ENCODE measurements at regions not wholly inside any gene's neighbourhood (a gene's known extent, or its start where the extent isn't known, plus 50 kb on each side); places are given as distances from the start of the nearest gene placed in this dataset.
"Not testable (repeated sequence)": the region's sequence is repeated elsewhere in the genome, so short reads cannot be mapped to it uniquely, and the experiment has no call there.

DNA sequence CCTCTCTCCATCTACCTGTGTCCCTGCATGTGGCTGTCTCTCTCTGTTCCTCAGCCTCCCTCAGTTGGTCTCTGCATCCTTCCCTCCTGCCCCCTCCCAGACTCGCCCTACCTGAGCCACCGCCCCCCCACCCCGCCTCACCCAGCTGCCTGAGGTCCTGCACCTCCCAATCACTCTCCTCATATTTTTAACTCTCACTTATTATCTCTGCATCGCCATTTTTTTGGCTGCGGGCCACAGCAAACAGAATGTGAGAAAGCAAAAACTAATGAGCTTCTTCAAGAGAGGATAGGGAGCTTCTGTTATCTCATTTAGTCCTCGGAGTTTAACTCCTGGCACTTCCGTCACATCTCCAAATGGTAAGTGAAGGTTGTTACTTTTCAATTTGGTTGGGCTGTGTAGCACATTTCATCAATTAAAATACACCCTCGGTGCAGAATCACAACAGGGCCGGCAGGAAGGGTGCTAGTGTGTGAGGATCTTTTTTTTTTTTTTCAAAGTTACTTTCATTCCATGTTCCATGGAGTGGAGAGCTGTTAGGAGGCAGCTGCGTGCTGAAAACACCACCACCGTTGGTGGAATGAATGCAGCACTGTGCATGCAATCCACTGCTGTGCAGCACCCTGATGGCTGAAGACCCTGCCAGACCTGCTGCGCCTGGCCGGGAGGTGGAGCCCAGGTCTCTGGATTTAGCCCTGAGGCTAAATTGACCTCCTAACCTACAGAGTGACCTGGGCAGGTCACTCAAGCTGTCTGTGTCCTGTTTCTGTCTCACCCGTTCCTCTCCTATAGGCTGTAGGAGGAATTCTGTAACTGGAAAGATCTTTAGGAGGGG lies 157.2 kb upstream of the NFIA start:
- no peak for DNase-seq (ENCODE audit: low spot score)

DNA sequence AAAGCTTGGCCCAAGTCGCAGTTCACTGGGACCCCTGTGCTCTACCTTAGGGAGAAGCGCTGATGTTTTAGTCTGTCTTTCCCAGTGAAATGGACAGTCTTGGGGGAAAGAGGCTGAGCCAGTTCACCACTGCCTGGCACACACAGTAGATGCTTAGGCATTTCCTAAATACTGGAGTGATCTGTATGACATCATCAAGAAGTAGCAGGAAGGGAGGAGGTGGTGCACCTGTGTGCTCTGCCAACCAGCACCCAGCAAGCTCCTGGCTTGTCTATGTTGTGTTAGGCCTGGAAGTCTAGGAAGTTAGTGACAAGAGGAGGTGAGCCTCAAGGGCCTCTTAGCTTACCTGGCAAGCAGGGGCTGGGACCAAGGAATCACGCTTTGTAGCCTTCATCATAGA lies 158.2 kb upstream of the NFIA start:
- intact Hi-C loops (cut with DNase I), result no loop called here
- no peak for DNase-seq (ENCODE audit: low spot score)

More for the DNA sequence above, 157.2 kb upstream of the NFIA start:
- intact Hi-C loops (cut with DNase I), result no loop called here

DNA sequence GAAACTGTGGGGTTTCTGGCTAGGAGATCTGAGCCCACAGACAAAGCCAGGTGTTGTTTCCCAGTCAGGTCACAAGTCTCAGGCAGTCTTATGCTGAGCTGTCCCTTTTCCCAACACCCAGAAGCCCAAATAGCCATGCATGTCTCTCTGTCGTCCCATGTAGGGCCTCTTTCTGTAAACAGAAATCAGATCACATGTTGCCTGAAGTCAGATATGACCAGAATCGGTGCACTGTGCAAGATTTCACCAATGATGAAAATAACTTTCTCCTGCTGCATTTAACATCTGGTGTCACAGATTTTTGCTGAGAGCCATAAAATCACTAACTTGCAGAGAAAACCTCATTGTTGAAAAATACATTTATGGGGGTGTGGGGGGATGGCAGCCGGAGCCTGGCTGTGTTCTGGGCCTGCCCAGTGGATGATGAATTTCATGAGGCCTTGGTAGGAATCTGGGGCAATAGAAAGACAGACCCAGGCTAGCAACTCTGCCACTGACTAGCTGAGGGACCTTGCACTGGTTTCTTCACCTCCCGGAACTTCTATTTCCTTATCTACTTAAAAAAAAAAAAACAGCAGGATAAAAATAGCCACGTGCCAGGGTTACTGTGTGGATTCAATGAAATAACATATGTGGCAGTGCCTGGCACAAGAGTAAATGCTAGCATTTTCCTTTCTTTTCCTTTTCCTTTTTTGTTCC lies 158.8 kb upstream of the NFIA start:
- intact Hi-C loops (cut with DNase I), result no loop called here
- DNase-seq (ENCODE audit: low spot score), result no peak

DNA sequence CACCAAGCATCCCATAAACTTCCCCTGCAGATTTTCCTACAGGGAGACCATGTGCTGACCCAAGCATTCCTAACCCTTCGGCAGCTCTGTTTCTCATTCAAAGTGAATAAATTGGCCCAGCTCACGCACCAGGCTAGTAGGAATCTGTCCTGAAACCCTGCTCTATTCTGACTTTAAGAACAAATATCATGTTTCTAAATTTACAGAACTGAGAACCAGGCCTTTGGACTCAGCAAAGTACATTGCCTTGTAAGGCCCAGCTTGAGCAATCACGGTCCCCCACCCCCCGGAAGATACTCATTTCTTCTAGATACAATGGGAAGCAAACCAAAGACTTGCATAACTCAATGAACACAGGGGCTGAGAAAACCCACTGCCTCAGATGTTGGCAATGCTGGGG lies 160.1 kb upstream of the NFIA start:
- intact Hi-C loops (cut with DNase I), result no loop called here
- peak; percentile 86 for DNase-seq (ENCODE audit: low spot score)

DNA sequence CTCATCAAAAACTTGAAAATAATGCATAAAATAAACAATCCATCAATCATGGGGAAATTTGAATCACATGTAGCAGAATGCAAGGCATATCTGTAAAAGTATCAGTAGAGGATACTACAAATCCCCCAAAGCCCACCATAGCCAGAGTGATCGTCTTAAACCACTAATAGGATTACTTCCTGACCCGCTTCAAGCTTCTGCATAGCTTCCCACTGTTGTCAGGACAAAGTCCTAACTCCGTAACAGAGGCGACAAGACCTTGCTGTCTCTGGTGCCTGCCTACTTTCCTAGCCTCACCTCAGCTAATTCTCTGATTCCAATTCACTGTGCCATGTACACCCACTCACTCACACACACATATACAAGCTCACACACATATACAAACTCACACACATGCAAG lies 161.2 kb upstream of the NFIA start:
- intact Hi-C loops (cut with DNase I), result no loop called here
- DNase-seq (ENCODE audit: low spot score), result no peak

DNA sequence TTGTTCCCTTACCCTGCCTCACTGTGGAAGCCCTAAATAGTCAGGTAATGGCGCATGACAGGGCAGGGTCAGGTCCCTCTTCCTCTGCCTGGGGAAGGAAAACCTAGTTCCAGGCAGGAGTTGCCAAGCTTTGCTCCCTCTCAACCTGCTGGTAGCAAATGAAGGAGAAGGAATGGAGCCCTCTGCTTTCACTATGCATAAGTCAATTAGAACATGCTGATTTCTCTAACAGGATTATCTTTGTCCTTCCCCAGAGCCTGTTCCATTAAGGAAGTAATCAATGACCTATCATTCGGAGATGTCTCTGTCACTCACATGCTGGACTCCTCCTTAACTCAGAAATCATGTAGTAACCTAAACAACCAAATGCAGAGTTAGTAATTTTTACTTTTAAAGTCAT lies 161.8 kb upstream of the NFIA start:
- intact Hi-C loops (cut with DNase I), result no loop called here
- DNase-seq (ENCODE audit: low spot score), result no peak

DNA sequence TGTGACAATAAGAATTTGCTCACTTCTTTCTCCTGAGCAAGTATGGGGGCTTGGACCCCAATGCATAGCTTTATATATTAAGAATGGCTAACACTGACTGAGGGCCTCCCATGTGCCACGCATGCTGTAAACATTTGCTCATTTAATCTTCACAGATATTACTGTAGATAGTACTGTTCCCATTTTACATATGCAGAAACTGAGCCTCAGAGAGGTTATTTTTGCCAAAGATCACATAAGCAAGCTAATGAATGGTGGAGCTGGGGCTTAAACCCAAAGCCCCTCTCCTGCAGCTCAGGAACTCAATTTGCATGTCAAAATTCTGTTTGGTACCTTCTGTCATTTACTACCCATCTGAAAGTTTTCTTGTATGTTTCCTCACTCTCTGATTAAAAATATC lies 163.5 kb upstream of the NFIA start:
- DNase-seq (ENCODE audit: low spot score), result no peak
- intact Hi-C loops (cut with DNase I), result no loop called here

DNA sequence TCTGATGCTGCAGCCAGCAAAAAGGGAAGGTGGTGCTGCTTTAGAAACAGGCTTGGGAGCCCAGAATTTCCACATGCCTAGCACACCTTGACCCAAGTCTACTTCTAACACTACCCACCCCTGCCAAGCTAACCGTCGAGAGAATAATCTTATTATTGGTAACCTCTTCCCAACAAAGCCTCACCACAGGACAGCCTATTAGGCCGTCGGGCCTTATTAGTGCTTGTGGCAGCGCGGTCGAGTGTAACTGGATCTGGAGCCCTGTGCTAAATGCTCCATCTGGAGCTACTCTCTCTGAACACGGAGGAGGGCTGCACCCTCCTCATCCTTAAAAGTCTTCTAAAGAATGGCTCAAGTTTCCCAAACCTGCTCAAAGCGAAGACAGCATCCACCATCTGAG lies 165.5 kb upstream of the NFIA start:
- intact Hi-C loops (cut with DNase I), result no loop called here
- DNase-seq (ENCODE audit: low spot score), result no peak

DNA sequence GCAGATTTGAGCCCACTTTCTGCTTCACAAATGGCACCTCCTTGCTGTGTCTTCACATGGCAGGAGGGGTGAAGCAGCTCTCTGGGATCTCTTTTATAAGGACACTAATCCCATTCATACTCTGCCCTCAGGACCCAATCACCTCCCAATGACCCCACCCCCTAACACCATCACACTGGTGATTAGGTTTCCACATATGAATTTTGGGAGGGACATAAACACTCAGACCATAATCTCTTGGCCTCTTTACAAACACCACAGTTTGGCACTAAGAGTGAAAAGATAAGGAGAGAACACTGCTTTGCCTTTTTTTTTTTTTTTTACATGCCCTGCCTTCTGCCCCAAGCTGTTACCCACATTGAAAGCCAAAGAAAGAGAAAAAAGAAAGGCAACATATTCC lies 166.2 kb upstream of the NFIA start:
- DNase-seq (ENCODE audit: low spot score), result no peak
- intact Hi-C loops (cut with DNase I), result no loop called here

DNA sequence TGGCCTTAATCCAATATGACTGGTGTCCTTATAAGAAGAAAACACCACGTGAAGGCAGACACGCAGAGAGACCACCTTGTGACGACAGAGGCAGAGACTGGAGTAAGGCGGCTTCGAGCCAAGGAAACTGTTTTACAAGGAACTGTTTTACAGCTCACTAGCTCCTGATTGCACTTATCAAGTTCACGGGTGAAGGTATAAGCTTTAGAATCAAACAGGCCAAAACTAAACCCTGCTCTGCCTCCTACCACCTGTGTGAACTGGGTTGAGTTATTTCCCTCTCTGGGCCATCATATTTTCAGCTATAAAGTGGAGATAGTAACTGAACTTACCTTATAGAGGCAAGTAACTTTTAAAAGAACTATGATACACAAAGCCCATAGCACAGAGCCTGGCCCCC lies 166.9 kb upstream of the NFIA start:
- no peak for DNase-seq (ENCODE audit: low spot score)
- intact Hi-C loops (cut with DNase I), result no loop called here

DNA sequence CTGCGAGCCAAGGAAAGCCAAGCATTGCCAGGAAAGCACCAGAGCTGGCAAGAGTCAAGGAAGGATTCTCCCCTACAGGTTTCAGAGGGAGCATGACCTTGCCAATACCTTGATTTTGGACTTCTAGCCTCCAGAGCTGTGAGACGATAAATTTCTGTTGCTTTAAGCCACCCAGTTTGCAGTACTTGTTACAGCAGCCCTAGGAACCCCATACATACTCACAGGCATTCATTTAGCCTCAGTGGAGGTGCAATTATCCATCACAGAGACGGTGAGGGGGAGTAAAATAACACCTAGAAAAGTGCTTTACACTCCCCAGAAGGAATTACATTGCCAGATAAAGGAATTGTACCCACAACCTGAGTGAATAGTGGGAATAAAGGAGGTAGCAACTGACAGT lies 167.4 kb upstream of the NFIA start:
- no peak for DNase-seq (ENCODE audit: low spot score)
- intact Hi-C loops (cut with DNase I), result no loop called here

DNA sequence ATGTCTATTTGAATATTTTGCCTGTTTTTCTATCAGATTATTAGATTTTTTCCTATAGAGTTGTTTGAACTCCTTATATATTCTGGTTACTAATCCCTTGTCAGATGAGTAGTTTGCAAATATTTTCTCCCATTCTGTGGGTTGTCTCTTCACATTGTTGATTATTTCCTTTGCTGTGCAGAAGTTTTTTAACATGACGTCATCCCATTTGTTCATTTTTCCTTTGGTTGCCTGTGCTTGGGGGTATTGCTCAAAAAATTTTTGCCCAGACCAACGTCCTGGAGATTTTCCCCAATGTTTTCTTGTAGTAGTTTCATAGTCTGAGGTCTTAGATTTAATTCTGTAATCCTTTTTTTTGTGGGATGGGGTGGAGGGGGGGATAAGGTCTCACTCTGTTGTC lies 168.7 kb upstream of the NFIA start:
- DNase-seq (ENCODE audit: low spot score); intact Hi-C loops (cut with DNase I): not testable (repeated sequence)

DNA sequence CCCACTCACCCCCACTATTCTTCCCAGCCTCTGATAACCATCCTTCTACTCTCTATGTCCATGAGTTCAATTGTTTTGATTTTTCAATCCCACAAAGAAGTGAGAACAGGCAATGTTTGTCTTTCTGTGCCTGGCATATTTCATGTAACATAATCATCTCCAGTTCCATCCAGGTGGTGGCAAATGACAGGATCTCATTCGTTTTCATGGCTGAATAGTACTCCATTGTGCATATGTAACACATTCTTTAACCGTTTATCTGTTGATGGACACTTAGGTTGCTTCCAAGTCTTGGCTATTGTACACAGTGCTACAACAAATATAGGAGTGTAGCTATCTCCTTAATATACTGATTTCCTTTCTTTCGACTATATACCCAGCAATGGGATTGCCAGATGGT lies 169.3 kb upstream of the NFIA start:
- intact Hi-C loops (cut with DNase I), result no loop called here
- no peak for DNase-seq (ENCODE audit: low spot score)

DNA sequence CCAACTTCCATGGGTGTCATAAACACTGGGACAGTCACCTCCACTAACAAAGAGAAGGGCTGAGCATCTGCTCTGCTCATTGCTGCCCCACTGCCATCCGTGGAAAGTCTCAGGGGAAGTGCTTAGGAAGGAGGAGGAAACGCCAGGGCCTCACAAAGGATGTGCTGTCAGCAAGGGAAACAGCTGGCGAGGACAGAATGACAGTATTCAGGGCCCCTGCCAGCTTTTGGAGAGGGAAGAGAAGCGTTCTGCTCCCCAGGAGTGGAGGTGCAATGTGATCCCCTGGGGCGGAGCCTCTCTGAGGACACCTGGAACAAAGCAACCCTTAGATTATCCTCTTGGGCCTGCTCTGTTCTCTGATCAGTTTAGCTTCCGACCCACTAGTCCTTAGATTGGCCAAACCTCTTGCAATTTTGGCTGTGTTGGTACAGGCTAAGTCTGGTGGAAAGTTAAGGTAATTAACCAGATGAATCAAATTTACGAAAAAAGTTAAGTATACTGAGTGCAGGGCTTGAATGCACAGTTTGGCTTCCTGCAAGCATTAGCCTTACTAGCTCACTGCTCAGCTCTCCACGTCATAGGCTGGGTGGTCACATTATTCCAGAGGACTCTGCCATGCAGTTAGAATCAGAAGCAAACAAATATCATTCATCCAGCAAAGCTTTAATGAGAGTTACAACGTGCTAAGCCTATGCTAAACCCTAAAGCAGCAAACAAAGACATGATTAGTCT lies 170.2 kb upstream of the NFIA start:
- intact Hi-C loops (cut with DNase I), result no loop called here

DNA sequence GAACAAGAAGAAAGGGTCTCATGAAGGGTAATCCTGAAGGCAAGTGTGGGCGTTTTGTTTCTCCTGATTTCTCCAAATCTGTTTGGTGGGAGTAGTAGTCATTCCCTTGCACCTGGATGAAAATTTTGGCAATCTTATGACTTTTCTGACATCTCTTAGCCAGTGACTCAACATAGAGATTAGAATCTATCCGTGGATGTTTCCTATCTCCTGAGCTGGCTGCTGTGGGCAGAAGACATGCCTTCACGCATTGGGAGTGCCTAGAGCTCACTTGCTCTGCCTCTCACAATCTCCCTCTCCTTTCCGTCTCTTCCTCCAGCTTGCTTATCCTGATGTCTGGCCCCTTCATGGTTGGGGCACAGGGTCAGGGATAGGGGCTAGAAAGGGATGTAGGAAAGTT lies 174.2 kb upstream of the NFIA start:
- intact Hi-C loops (cut with DNase I), result no loop called here
- no peak for DNase-seq (ENCODE audit: low spot score)

More for the DNA sequence above, 170.2 kb upstream of the NFIA start:
- no peak for DNase-seq (ENCODE audit: low spot score)

DNA sequence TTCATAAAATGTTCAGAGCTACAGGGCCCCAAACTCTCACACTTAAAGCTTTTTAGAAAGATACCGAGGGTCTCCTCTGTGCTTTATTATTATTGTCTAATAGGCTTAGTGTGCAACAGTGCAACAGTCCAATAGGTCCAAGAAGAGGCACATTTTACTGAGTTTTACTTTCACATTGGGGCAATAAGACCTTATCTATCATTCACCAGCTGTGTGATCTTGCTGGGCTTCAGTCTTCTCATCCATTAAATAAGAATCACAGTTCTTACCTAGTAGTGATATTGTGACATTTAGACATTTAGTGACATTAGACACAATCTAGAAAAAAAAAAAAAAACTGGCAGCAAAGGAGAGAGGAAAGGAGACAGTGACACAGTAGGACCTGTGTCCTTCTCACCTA lies 175.8 kb upstream of the NFIA start:
- intact Hi-C loops (cut with DNase I), result no loop called here
- no peak for DNase-seq (ENCODE audit: low spot score)

DNA sequence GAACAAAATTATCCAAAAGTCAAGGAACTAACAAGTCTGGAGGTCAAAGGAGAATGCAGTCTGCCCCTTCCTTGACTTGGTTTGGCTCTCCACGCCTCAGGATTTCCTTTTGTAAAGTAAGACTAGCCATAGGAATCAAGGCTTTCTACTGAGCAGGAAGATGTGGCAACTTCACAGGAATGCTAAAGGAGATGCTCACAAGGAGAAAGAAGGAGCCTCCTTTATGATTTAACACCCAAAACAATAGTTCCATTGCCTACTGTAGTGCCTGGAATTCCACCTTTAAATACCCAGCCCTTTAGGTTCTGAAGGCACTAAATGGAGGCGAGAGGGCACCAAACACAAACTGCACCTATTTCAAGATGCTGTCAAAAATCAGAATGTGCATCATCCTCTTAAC lies 176.3 kb upstream of the NFIA start:
- intact Hi-C loops (cut with DNase I), result no loop called here
- DNase-seq (ENCODE audit: low spot score), result no peak

DNA sequence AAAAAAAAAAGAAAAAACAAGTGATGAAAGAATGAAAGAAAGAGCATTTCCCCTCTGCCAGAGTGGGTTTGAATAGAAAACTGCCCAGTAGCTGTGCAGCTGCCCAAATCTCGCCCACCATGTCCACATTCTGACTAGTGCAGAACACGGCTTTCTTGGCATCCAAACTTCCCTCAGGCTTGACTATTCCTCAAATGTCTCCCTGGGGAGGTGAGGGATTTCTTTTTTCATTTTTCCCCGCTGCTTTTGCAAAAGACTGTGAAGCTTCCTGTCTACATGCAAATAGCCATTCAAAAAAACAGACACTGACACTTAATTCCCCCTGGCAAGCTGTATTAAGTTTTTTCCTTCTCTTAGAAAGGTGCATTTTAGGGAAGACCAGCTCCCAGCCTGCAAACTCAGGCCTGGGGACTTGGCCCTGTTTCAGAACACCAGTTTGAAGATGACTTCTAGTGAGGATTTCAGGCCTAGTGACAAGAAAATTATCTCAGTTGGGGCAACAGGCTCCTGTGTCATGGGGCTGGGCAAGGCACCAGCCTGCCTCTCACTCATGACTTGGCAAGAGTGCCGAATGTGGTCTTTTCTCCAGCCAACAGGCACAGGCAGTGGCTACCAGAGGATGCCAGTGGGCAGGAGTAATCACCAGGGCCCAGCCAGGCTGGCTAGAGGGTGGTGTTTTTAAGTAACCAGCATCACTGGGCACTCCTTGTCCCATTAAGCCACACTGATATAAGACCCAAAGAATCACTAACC lies 178.1 kb upstream of the NFIA start:
- DNase-seq (ENCODE audit: low spot score), result peak; percentile 80
- intact Hi-C loops (cut with DNase I), result no loop called here

DNA sequence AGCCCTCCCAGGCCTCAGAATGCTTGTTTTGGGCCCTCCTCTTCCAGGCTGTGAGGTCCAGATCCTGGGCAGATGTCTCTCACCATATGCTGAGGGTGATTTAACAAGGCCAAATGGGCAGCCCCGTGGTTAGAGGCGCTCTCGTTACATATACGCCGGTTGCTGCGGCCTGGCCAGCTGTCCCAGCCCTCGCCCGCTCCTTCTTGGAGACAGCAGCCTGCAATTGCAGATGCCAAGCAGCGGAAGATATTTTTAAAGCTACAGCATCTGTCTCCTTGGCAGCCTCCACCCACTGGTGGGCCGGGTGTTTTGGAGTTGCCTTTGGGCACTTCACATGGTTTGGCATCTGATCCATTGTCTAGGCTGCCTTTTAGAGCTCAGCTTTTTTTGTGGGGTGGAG lies 178.8 kb upstream of the NFIA start:
- DNase-seq (ENCODE audit: low spot score), result peak; percentile 75
- intact Hi-C loops (cut with DNase I), result no loop called here

DNA sequence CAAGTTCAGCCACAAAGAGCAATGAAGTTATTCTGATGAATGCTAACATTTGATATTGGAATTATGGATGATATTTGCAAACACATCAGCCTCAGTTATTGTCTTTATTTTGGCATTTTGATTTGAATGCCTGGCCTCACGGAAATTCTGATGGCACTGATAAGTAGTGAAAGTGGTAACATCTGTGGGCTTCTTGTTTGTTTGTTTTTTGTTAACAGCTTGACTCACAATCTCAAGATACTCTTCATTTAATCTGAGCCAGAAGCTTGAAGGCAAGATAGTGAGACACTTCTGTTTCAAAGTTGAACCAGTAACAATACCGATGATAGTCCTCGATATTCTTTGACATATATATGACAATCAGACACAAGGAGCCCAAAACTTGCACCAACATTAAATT lies 182.9 kb upstream of the NFIA start:
- intact Hi-C loops (cut with DNase I), result no loop called here
- DNase-seq (ENCODE audit: low spot score), result no peak
